GM23338 (cell line): ENCODE measurements at regions not wholly inside any gene's neighbourhood (a gene's known extent, or its start where the extent isn't known, plus 50 kb on each side); places are given as distances from the start of the nearest gene placed in this dataset.

Experiments used
- ATAC-seq: fragments of 200-7000 bp; cut with Tn5 transposase; 3 replicates; pipeline ENCODE4 v1.9.1; 2020
- DNase-seq: peaks from one replicate; pipeline ENCODE4 v3.0.0-alpha.2; 2015; ENCODE audit warnings: low spot score
- H2AFZ ChIP-seq: fragments of 200-600 bp; sonication (generic); 2 replicates; pipeline ENCODE4 v1.8.0; 2016; ENCODE audit warnings: antibody characterized with exemption, mild to moderate bottlenecking, moderate library complexity
- H3F3A ChIP-seq: fragments of 200-600 bp; sonication (generic); replicated peaks from 2 replicates; pipeline ENCODE4 v1.8.0; 2017; ENCODE audit warnings: antibody characterized with exemption, mixed run types, low read depth
- H3K27ac ChIP-seq: fragments of 200-600 bp; sonication (generic); 2 replicates; pipeline ENCODE4 v1.6.1; 2016; ENCODE audit warnings: low read depth
- H3K27me3 ChIP-seq: fragments of 200-600 bp; sonication (generic); 2 replicates; pipeline ENCODE4 v1.8.0; 2016; ENCODE audit warnings: mild to moderate bottlenecking, mixed run types, moderate library complexity; ENCODE audit not compliant: insufficient read depth
- H3K36me3 ChIP-seq: fragments of 200-600 bp; sonication (generic); 2 replicates; pipeline ENCODE4 v1.8.0; 2016; ENCODE audit warnings: mild to moderate bottlenecking; ENCODE audit not compliant: insufficient read depth
- H3K4me1 ChIP-seq: fragments of 200-600 bp; sonication (generic); 2 replicates; pipeline ENCODE4 v1.8.0; 2016; ENCODE audit warnings: mild to moderate bottlenecking, moderate library complexity; ENCODE audit not compliant: insufficient read depth
- H3K4me2 ChIP-seq: fragments of 200-600 bp; sonication (generic); 2 replicates; pipeline ENCODE4 v1.7.1; 2017; ENCODE audit warnings: mixed run types
- H3K4me3 ChIP-seq: fragments of 200-600 bp; sonication (generic); 2 replicates; pipeline ENCODE4 v1.6.1; 2016; ENCODE audit warnings: mixed run types
- H3K79me2 ChIP-seq: fragments of 200-600 bp; sonication (generic); replicated peaks from 2 replicates; pipeline ENCODE4 v1.8.0; 2017; ENCODE audit warnings: mild to moderate bottlenecking; ENCODE audit not compliant: insufficient read depth
- H3K9me2 ChIP-seq: fragments of 200-600 bp; sonication (generic); 2 replicates; pipeline ENCODE4 v1.8.0; 2017; ENCODE audit not compliant: insufficient read depth
- H4K20me1 ChIP-seq: fragments of 200-600 bp; sonication (generic); replicated peaks from 2 replicates; pipeline ENCODE4 v1.8.0; 2017; ENCODE audit warnings: mild to moderate bottlenecking; ENCODE audit not compliant: insufficient read depth
- H3K27ac Mint-ChIP-seq: 2 replicates; pipeline ENCODE4 v1.8.0; 2020; ENCODE audit warnings: inconsistent platforms, mild to moderate bottlenecking, moderate library complexity, mixed read lengths
- H3K27me3 Mint-ChIP-seq: 3 replicates; pipeline ENCODE4 v1.8.0; 2022; ENCODE audit warnings: low read depth, mild to moderate bottlenecking, moderate library complexity, mixed read lengths, inconsistent platforms; ENCODE audit not compliant: insufficient read depth, poor library complexity
- H3K36me3 Mint-ChIP-seq: 3 replicates; pipeline ENCODE4 v1.8.0; 2021; ENCODE audit warnings: low read depth, mild to moderate bottlenecking, inconsistent platforms, moderate library complexity, mixed read lengths
- H3K4me1 Mint-ChIP-seq: 3 replicates; pipeline ENCODE4 v1.8.0; 2020; ENCODE audit warnings: mild to moderate bottlenecking, inconsistent platforms, mixed read lengths
- H3K4me3 Mint-ChIP-seq: 3 replicates; pipeline ENCODE4 v1.8.0; 2021; ENCODE audit warnings: moderate library complexity, mild to moderate bottlenecking, inconsistent platforms, mixed read lengths
- H3K9me3 Mint-ChIP-seq: 3 replicates; pipeline ENCODE4 v1.8.0; 2020; ENCODE audit warnings: moderate library complexity, mild to moderate bottlenecking, inconsistent platforms, mixed read lengths
- JUNB ChIP-seq: IDR thresholded peaks from one replicate; pipeline ENCODE4 v1.6.1; 2016; ENCODE audit warnings: antibody characterized with exemption; ENCODE audit not compliant: unreplicated experiment
- REST ChIP-seq: IDR thresholded peaks from one replicate; pipeline ENCODE4 v1.6.1; 2018; ENCODE audit warnings: antibody characterized with exemption; ENCODE audit not compliant: unreplicated experiment
- STAT1 ChIP-seq: IDR thresholded peaks from one replicate; pipeline ENCODE4 v1.6.1; 2016; ENCODE audit warnings: antibody characterized with exemption; ENCODE audit not compliant: unreplicated experiment
- TF ChIP-seq, protein P1 (sequence below): fragments of 250-450 bp; sonication (Bioruptor Pico); IDR thresholded peaks from 2 replicates; pipeline ENCODE4 v1.5.0; 2020; ENCODE audit warnings: mild to moderate bottlenecking, moderate library complexity

DNA sequence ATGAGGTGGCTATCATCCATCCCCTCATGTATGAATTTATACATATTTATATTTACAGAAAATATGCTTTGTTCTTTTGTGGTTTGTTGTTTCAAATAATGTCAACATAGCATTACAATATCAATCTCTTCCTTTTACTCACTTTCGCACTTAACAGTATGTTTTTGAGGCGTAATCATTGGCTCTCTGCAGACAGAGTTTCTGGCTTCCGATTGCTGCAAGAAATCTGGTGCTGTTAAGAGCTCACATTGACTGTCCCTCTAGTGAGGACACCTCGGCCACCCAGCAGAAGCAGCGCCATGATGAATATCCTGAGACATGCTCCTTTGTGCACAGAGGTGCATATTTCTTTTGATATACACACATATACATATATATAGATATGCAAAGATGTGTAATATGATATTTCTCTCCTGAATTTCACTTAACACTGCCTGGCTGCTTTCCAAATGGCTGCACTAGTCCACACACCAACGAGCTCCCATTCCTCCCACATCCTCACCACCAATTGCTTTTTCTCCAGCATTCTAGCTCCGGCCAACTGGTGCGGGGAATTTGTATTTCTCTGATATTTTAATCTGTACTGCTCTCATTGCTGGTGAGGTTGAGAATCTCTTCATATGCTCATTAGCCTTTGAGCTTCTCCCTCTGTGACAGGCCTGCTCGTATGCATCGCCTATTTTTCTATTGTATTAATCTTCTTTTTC lies 248.4 kb downstream of the SIPA1L2 start (continued):
- no peak for TF ChIP-seq REST
- TF ChIP-seq JUNB: no peak
- TF ChIP-seq STAT1: no peak

DNA sequence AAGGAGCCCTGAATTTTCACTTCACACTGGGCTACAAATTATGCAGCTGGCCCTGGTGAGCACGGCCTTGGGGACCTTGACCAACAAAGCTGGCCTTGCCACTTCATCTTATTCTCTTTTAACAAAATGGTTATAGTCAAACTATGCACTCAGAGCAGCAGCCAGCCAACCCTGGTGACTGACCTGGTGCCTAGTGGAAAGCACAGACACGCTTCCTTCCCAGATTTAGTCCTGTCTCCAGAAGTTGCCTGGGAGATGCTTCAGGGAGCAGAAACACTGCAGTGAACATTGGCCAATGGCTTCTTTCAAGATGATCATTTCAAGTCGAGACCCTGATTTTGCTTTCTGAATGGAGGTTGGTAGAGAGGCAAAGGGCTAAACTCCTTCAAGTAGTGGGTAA lies 249.3 kb downstream of the SIPA1L2 start:
- H3K4me1 Mint-ChIP-seq: peaks cover 11% of the 10 kb centered on the region
- Histone ChIP-seq H3K9me2 (peaks cover 15% of the 10 kb centered on the region), H2AFZ (no peak overlapping the region), H3K79me2 (no peaks in the 10 kb centered on the region), H3F3A (no peaks in the 10 kb centered on the region), H3K36me3 (no peaks in the 10 kb centered on the region), H4K20me1 (no peaks in the 10 kb centered on the region), H3K4me1 (peaks cover 7% of the 10 kb centered on the region; the same call in 1 of the 2 replicates), H3K27me3 (no peaks in the 10 kb centered on the region), H3K4me2 (no peak overlapping the region), H3K4me3 (no peak overlapping the region), H3K27ac (no peak overlapping the region)
- peaks cover 7% of the 10 kb centered on the region for H3K27me3 Mint-ChIP-seq
- no peak overlapping the region for H3K4me3 Mint-ChIP-seq
- TF ChIP-seq, protein P1, sequence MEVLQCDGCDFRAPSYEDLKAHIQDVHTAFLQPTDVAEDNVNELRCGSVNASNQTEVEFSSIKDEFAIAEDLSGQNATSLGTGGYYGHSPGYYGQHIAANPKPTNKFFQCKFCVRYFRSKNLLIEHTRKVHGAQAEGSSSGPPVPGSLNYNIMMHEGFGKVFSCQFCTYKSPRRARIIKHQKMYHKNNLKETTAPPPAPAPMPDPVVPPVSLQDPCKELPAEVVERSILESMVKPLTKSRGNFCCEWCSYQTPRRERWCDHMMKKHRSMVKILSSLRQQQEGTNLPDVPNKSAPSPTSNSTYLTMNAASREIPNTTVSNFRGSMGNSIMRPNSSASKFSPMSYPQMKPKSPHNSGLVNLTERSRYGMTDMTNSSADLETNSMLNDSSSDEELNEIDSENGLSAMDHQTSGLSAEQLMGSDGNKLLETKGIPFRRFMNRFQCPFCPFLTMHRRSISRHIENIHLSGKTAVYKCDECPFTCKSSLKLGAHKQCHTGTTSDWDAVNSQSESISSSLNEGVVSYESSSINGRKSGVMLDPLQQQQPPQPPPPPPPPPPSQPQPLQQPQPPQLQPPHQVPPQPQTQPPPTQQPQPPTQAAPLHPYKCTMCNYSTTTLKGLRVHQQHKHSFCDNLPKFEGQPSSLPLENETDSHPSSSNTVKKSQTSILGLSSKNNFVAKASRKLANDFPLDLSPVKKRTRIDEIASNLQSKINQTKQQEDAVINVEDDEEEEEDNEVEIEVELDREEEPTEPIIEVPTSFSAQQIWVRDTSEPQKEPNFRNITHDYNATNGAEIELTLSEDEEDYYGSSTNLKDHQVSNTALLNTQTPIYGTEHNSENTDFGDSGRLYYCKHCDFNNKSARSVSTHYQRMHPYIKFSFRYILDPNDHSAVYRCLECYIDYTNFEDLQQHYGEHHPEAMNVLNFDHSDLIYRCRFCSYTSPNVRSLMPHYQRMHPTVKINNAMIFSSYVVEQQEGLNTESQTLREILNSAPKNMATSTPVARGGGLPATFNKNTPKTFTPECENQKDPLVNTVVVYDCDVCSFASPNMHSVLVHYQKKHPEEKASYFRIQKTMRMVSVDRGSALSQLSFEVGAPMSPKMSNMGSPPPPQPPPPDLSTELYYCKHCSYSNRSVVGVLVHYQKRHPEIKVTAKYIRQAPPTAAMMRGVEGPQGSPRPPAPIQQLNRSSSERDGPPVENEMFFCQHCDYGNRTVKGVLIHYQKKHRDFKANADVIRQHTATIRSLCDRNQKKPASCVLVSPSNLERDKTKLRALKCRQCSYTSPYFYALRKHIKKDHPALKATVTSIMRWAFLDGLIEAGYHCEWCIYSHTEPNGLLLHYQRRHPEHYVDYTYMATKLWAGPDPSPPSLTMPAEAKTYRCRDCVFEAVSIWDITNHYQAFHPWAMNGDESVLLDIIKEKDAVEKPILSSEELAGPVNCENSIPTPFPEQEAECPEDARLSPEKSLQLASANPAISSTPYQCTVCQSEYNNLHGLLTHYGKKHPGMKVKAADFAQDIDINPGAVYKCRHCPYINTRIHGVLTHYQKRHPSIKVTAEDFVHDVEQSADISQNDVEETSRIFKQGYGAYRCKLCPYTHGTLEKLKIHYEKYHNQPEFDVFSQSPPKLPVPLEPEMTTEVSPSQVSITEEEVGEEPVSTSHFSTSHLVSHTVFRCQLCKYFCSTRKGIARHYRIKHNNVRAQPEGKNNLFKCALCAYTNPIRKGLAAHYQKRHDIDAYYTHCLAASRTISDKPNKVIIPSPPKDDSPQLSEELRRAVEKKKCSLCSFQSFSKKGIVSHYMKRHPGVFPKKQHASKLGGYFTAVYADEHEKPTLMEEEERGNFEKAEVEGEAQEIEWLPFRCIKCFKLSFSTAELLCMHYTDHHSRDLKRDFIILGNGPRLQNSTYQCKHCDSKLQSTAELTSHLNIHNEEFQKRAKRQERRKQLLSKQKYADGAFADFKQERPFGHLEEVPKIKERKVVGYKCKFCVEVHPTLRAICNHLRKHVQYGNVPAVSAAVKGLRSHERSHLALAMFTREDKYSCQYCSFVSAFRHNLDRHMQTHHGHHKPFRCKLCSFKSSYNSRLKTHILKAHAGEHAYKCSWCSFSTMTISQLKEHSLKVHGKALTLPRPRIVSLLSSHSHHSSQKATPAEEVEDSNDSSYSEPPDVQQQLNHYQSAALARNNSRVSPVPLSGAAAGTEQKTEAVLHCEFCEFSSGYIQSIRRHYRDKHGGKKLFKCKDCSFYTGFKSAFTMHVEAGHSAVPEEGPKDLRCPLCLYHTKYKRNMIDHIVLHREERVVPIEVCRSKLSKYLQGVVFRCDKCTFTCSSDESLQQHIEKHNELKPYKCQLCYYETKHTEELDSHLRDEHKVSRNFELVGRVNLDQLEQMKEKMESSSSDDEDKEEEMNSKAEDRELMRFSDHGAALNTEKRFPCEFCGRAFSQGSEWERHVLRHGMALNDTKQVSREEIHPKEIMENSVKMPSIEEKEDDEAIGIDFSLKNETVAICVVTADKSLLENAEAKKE: no peak
- H3K9me3 Mint-ChIP-seq: no peaks in the 10 kb centered on the region
- no peak for DNase-seq
- H3K27ac Mint-ChIP-seq: no peak overlapping the region
- H3K36me3 Mint-ChIP-seq: no peaks in the 10 kb centered on the region
- no peak for ATAC-seq
